B cell (primary cell): ENCODE measurements at regions not wholly inside any gene's neighbourhood (a gene's known extent, or its start where the extent isn't known, plus 50 kb on each side); places are given as distances from the start of the nearest gene placed in this dataset.

Experiments used
- EZH2 ChIP-seq: IDR thresholded peaks from 2 replicates; pipeline ENCODE4 v1.6.1; 2012; ENCODE audit warnings: borderline replicate concordance, low read depth, mild to moderate bottlenecking, moderate library complexity, low read length; ENCODE audit not compliant: insufficient read depth, poor library complexity, severe bottlenecking
- TF ChIP-seq, protein P1 (sequence below): fragments of 200-600 bp; IDR thresholded peaks from one replicate; pipeline ENCODE4 v1.8.0; 2022; ENCODE audit warnings: antibody characterized with exemption, mild to moderate bottlenecking

DNA sequence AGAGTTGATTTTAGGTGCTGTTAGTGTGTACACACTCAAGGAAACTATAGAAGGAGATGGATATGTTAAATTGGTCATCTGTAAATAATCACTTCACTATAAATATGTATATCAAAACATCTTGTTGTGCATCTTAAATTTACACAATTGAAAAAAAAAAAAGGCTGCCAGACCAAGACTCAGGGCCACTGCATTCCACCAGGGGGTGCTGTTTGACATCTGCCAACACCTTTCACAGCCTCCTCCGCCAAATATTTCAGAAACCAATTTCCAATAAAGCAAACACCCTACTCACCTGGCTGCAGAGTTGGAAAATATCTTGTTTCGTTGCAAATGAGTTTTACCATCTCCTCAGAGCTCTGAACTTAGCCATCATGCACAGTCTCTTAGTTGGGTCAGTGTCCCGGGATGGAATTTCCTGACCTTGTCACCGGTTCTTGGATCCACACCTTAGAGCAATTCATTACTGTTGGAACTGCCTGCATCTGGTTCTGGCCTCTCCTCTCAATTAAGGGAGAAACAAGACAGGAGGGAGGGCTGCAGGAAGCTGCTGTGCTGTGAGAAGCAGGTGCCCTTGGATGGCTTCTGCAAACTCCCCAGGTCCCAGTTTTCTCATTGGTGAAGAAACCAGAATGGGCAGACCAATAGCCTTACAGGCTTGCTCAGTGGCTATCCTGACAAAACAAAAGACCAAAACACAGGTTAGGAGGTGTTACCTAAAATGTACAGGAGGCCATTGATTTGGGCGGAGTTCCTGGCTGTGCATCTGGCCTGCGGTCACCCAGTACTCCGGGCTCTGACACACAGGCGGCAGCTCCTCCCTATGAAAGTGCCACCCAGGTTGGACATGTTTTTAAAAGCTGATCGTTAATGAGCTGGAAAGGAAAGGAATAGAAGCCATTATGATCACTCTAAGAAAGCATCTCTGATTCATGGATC is 746.6 kb downstream of the UQCRFS1 start:
- TF ChIP-seq, protein P1, sequence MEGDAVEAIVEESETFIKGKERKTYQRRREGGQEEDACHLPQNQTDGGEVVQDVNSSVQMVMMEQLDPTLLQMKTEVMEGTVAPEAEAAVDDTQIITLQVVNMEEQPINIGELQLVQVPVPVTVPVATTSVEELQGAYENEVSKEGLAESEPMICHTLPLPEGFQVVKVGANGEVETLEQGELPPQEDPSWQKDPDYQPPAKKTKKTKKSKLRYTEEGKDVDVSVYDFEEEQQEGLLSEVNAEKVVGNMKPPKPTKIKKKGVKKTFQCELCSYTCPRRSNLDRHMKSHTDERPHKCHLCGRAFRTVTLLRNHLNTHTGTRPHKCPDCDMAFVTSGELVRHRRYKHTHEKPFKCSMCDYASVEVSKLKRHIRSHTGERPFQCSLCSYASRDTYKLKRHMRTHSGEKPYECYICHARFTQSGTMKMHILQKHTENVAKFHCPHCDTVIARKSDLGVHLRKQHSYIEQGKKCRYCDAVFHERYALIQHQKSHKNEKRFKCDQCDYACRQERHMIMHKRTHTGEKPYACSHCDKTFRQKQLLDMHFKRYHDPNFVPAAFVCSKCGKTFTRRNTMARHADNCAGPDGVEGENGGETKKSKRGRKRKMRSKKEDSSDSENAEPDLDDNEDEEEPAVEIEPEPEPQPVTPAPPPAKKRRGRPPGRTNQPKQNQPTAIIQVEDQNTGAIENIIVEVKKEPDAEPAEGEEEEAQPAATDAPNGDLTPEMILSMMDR: peak; percentile 60
- no peak for TF ChIP-seq EZH2
